Panc1 (cell line): ENCODE measurements at regions not wholly inside any gene's neighbourhood (a gene's known extent, or its start where the extent isn't known, plus 50 kb on each side); places are given as distances from the start of the nearest gene placed in this dataset.

Source experiments
- CTCF ChIP-seq: fragments of 450-650 bp; IDR thresholded peaks from 2 replicates; pipeline ENCODE4 v1.5.1; 2017; ENCODE audit warnings: mild to moderate bottlenecking
- POLR2AphosphoS5 ChIP-seq: IDR thresholded peaks from 2 replicates; pipeline ENCODE4 v1.6.1; 2012; ENCODE audit warnings: mild to moderate bottlenecking, low read depth, low read length, moderate library complexity
- SIN3A ChIP-seq: IDR thresholded peaks from 2 replicates; pipeline ENCODE4 v1.6.1; 2012; ENCODE audit warnings: low read depth, mild to moderate bottlenecking, low read length, moderate library complexity, borderline replicate concordance; ENCODE audit not compliant: insufficient read depth
- TCF7L2 ChIP-seq: IDR thresholded peaks from 2 replicates; pipeline ENCODE4 v1.6.1; 2011; ENCODE audit warnings: mild to moderate bottlenecking, low read depth, low read length, inconsistent platforms

- TF ChIP-seq CTCF (no peak), POLR2AphosphoS5 (no peak), TCF7L2 (no peak), SIN3A (no peak)
Measured at GRCh38 chr4:72974694-72975487, 94.6 kb downstream of the COX18 start.
